ENCODE measurements at regions not wholly inside any gene's neighbourhood (a gene's known extent, or its start where the extent isn't known, plus 50 kb on each side); places are given as distances from the start of the nearest gene placed in this dataset.

- FAIRE-seq (no peak), DNase-seq (ENCODE audit: extremely low read depth in 1 of 4, low spot score in 3 of 4) (no peak), ATAC-seq (no peak)
- Histone ChIP-seq H3K4me2 (ENCODE audit: insufficient read depth, low read length) (no peak overlapping the region), H3K36me3 (ENCODE audit: control insufficient read depth, insufficient read depth, low read length) (no peaks in the 10 kb centered on the region), H3K27ac (ENCODE audit: extremely low read depth, low read depth, low read length) (no peak overlapping the region), H3K27me3 (ENCODE audit: control insufficient read depth in 2 of 2, insufficient read depth in 2 of 2, low read length in 2 of 2) (no peaks in the 10 kb centered on the region), H3K9me3 (replicated peaks; ENCODE audit: control insufficient read depth, insufficient read depth, low read depth, low read length) (no peaks in the 10 kb centered on the region), H3K4me3 (no peak overlapping the region), H2AFZ (ENCODE audit: low read depth, low read length) (no peak overlapping the region), H3K9me1 (ENCODE audit: control insufficient read depth, insufficient read depth, low read length) (no peaks in the 10 kb centered on the region), H3K4me1 (replicated peaks in 1 of 2; ENCODE audit: control insufficient read depth in 2 of 2, insufficient read depth in 2 of 2, low read length in 2 of 2) (peaks cover 0 to 5% of the 10 kb centered on the region in 2 experiments; a peak in 3 of 5 replicates), H4K20me1 (replicated peaks; ENCODE audit: control insufficient read depth, insufficient read depth, low read length) (peaks cover 4% of the 10 kb centered on the region; the same call in 1 of the 2 replicates), H3K79me2 (ENCODE audit: control insufficient read depth, insufficient read depth, low read length) (no peaks in the 10 kb centered on the region), H3K9ac (ENCODE audit: insufficient read depth in 1 of 2, low read depth in 2 of 2, low read length in 2 of 2) (no peak overlapping the region)
- ChIA-PET POLR2A (no interaction called here), CTCF (ENCODE audit: low intra/inter-chr PET ratio) (no interaction called here)
- TF ChIP-seq NRF1 (conservative IDR thresholded peaks at IDR 0.05 in 1 of 2, IDR thresholded peaks at IDR 0.05 in 1 of 2) (no peak), PTRF (tag; IDR thresholded peaks at IDR 0.05) (no peak), OTX1 (CRISPR knock-in tag; IDR thresholded peaks at IDR 0.05) (no peak), ZBTB49 (CRISPR knock-in tag; IDR thresholded peaks at IDR 0.05; ENCODE audit: borderline replicate concordance) (no peak), NFIX (CRISPR knock-in tag; IDR thresholded peaks at IDR 0.05; ENCODE audit: low read depth) (no peak), ZBED1 (IDR thresholded peaks at IDR 0.05) (no peak), MIER1 (IDR thresholded peaks at IDR 0.05; ENCODE audit: low read depth) (no peak), SIRT6 (IDR thresholded peaks at IDR 0.05; ENCODE audit: low read depth, low read length) (no peak), CREB3L1 (IDR thresholded peaks at IDR 0.05; ENCODE audit: borderline replicate concordance, low read depth) (no peak)
- WGBS (ENCODE audit: insufficient coverage, low coverage, missing lambda C conversion rate): 77% methylated on average over 5 of the region's 5 CpGs
- intact Hi-C loops (cut with micrococcal nuclease): loop anchor here (10.0 kb wide), 1 partner anchor 64 kb away; no protein-coding TSS in a partner anchor
- no TSS peak for BruUV-seq (replicated peaks)
- in situ Hi-C loops (cut with MboI): no loop called here
Measured at GRCh38 chr14:100448376-100448775, 125.2 kb downstream of the SLC25A47 start.
